Eye (tissue), 1 donor: ENCODE measurements at regions not wholly inside any gene's neighbourhood (a gene's known extent, or its start where the extent isn't known, plus 50 kb on each side); places are given as distances from the start of the nearest gene placed in this dataset.

Experiments used
- DNase-seq: peaks from one replicate; pipeline ENCODE4 v3.0.0-alpha.2; 2015

DNA sequence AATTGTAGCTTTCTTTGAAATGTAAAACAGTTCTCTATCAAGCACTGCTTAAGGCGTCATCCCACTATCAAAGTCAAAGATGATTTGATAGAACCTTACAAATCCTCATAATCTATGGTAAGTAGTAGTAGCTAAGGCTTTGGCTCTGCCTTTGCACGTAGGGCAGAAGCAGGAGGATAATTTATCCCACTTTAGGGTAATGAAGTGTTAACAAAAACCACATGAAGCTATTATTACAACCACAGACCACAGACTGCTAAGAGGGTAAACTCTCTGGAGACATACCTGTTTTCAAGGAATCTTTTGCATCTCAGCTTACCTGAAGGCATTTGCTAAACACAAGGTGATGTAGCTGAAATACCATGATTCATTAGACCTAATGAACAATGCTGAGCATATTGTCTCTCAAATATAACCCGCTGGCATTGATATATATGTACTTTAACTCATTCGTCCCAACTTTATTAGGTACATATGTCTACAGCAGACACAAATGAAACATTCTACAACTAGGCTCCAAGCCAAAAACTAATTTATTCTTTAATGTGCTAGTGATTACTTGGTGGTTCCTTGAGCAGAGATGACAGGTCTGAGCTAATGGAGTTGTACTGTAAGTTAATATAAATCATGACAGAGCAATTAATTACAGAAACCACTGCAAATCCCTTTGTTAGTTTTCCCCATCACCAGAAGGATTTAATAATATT, 368.8 kb downstream of the ETNK1 start:
- peak; percentile 38 for DNase-seq

DNA sequence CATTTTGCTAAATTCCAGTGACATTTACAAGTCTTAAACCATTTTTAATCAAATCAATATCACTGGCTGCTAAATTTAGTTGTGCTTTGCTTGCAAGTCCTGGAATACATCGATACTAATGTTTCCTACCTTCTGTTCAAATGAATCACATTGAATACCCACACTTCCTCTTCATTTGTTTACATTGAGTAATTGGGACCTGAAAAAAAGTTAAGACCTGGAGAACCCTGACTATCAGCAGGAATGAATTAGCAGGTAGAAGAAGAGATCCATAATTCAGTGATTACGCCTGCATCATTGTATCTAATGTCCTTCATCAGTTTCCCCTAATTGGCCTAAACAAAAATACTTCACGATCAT, 369.3 kb downstream of the ETNK1 start:
- no peak for DNase-seq

DNA sequence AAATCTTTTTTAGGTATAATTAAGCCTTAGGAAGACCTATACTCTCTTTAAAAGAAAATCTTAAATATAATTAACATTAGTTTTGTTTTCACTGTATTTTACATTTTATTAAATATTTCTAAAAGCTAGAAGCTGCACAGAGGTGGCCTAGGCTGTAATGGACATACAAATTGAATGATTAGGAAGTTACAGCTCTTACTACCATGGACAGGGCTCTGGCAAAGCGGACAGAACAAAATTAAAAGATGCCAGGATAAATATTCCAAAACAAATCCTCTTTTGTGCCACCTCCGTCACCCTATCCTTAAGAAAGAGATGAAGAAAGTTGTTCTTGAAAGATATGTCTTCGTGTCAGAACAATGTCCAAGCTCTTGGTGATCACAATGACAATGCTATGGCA, 376.5 kb downstream of the ETNK1 start:
- peak; percentile 20 for DNase-seq

DNA sequence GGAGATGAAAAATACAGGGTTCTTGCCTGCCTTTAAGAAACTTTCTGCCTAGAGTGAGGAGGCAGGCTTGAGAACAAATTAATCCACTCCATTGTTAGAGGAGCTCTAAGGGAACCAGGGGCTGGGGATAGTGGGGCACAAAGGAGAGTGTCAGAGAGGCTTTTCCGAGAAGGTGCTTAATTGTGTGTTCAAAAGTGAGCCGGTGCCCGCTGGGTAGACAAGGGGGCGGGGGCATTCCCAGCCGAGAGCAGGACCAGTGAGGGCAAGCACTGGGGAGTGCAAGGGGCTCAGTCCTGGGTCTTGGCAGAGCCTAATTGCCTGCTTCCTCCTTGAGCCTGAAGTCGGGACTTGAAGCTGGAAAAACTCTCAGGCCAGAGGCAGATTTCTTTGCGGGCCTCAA, 377.4 kb downstream of the ETNK1 start:
- DNase-seq: peak; percentile 27

DNA sequence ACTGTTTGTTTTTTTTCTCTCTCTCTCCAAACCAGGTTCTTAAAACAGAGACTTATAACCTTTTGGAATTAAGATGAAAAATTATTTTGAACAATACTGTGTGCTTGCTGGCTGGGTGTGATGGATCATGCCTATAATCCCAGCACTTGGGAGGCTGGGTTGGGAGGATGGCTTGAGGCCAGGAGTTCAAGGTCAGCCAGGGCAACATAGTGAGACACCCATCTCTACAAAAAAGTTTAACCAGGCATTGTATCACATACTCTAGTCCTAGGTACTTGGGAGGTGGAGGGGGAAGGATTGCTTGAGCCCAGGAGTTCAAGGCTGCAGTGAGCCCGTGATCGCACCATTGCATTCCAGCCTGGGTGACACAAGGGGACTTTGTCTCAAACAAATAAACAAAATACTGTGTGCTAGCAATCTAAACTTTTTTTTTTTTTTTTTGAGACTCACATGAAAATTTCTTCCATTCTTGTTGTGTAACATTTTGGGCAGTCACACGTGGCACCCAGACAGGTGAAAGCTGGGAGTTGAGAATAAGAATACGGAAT, 379.6 kb downstream of the ETNK1 start:
- DNase-seq: no peak

DNA sequence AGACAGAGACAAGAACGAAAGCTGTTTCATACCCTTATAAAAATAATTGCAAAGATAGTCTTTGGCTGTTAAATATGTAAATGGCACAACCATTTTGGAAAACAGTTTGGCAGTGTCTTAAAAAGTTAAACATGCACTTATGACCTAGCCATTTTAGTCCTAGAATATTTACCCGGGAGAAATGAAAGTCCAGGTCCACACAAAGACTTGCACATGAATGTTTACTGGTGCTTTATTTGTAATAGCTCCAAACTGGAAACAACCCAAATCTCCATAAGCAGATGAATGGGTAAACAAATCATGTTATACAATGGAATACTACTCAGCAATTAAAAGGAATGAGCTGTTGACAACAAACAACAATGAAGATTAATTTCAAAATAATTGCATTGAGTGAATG, 380.4 kb downstream of the ETNK1 start:
- DNase-seq: no peak

GRCh38 chr12:23006413-23006812, 381.4 kb downstream of the ETNK1 start:
- peak; percentile 37 for DNase-seq

GRCh38 chr12:23008623-23009022, 383.7 kb downstream of the ETNK1 start:
- DNase-seq: peak; percentile 14

DNA sequence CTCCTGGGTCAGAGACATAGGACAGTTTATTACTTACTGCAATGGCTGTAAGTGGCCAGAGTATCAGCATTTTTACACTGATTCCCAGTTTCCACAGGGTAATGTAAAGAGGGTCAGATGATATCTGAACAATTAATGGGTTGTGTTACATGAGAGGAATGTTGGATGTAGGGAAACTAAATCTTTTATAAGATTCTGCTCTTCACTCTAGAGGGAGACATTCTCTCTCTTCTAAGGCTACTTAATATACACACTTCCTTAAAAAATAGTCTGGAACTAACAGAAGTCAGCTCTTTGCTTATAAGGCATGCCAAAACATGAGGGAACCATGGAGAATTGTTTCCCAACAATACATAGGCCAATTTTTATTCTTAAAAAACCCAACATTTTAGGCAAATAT, 389.8 kb downstream of the ETNK1 start:
- no peak for DNase-seq

DNA sequence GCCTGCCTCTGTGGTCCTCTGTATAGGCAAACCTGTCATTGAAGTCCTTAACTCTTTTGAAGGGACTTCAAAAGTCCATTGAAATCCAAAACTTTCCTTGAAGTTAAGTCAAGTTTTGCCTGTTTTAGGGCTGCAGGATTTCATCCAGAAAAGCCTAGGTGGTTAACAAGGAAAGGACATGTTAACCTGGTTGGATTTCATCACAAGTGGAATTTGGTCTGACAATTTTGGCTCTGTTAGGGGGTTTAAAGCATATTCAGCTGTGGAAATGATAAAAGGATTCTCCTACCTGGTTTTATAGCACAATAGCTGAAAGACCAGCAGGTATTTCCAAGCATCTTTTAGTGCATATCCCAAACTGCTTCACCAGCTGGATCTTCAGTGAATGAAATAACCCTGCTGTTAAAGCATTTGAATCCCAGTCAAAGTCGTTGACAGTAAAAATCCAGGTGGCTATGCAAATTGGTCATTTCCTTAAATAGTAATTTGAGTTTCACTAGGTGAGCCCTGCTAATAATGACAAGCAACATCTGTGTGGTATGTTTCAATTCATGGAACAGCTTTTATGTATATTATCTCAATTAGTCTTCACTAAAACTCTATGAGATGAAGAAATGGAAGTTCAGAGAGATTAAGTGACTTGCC, 400.5 kb downstream of the ETNK1 start:
- DNase-seq: no peak

DNA sequence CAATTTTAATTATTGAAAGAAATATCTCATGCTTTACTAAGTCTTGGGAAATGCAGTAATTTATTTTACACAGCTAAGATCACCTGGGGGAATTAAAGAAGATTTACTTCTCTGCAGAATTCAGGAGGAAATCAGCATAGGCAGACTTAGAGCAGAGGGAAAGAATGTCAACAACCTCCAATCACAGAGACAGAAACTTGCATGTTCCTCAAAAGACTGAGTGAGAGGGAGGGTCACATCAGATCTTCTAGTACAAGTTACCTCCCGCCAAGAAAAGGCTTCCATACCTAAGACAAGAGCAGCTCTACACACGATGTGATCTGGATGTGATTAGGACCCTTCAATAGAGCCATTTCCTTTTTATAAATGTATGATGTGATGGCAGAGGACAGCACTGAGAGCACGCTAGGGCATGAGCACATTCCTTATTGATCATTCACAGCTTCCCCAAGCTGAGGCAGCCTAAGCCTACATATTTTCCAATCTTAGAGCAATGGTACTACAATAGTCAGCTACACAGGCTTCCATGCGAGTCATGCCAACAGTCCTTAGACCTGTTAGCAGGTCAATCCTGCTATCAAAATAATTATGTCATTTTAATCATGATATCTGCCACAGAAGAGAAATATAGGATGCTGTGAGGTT, 403.3 kb downstream of the ETNK1 start:
- no peak for DNase-seq

- DNase-seq: no peak
Observed at GRCh38 chr12:23029185-23029584, 404.2 kb downstream of the ETNK1 start.

- no peak for DNase-seq
Observed at GRCh38 chr12:23039834-23040233, 414.9 kb downstream of the ETNK1 start.

- DNase-seq: no peak
Observed at GRCh38 chr12:23041774-23042173, 416.8 kb downstream of the ETNK1 start.

- no peak for DNase-seq
Observed at GRCh38 chr12:23043646-23044045, 418.7 kb downstream of the ETNK1 start.

DNA sequence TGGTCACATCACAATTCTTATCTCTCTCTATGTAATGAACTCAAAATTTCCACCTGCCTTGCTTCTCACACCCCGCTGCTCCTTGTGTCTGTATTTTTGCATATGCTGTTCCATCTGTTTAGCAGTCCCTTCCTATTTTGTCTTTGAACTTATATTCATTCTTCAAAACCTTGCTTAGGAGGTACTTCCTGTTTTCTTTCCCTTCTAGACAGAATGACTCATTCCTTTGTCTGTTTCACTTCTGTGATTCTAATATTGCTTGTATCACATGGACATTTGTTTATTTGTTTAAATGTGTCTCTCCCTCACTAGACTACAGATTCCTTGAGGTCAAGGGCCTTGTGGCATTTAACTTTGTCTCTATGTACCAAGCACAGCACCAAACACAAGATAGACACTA, 424.2 kb downstream of the ETNK1 start:
- no peak for DNase-seq

DNA sequence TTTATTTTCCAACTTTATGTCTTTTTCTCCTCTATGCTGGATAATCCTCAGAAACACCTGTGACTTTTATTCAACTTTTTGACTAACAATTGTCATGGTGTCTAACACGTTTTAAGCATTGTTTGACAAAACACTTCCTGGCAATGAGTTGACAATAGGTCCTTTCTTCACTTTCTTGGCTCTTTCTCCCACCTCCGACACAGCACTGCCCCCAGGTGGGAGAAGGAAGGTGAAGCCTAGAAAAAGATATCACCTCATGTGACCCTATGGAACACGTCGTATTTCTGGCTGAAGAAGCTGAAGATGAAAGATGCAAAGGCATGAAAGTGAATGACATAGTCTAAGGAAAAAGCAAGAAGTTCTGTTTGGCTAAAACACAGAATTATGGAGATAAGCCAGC, 430.0 kb downstream of the ETNK1 start:
- peak; percentile 47 for DNase-seq

DNA sequence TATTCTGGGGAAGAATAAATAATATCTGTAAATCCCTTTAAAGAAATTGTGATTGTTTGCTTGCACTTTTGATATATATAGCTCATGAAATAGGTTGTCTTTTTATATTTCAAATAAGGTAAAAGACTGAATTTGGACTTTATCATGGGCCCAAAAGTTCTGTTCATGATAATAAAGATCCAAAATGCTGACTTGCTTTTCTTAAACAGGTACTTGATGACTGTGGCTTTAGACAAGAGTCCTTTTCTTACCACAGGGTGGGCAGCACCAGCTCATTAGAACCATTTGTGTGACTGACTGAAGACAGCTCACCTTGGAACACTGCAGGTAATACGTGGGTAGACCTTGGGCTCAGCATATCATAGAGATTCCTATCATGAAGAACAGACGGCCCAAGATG, 432.6 kb downstream of the ETNK1 start:
- no peak for DNase-seq

DNA sequence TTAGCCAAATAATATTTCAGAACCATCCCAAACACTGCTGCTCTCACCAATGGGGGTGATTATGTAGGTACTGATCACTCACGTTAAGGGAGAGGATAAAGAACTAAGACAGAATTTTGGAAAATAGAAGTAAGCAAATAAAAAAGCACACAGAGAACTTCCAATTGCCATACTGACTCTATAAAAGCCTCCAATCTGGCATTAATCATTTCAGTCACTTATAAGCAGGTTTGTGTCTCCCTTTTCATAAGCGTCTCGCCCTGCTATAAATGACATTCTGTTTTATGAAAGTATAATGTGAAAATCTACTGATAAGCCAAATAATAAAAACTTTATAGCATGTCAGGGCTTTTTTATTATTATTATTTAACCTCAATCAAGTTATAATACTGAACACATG, 435.2 kb downstream of the ETNK1 start:
- no peak for DNase-seq

DNA sequence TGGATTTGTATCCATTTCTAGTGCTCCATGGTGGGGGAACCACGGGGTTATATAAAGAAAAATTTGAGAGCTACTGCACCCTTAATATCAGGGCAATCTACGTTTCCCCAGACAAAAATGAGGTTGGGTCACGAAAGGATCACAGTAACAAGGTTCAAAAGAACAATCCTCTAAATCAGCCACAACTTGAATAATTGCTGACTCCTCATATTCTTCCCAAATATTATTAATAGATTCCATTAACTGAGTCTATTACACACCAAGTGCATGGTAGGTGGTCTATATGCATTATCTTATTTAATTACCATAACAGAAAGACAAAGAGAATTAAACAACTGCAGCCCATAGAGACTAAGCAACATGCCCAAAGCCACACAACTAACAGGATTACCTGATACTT, 438.2 kb downstream of the ETNK1 start:
- DNase-seq: no peak

GRCh38 chr12:23066095-23066494, 441.1 kb downstream of the ETNK1 start:
- no peak for DNase-seq

- no peak for DNase-seq
Observed at GRCh38 chr12:23083267-23083666, 458.3 kb downstream of the ETNK1 start.

DNA sequence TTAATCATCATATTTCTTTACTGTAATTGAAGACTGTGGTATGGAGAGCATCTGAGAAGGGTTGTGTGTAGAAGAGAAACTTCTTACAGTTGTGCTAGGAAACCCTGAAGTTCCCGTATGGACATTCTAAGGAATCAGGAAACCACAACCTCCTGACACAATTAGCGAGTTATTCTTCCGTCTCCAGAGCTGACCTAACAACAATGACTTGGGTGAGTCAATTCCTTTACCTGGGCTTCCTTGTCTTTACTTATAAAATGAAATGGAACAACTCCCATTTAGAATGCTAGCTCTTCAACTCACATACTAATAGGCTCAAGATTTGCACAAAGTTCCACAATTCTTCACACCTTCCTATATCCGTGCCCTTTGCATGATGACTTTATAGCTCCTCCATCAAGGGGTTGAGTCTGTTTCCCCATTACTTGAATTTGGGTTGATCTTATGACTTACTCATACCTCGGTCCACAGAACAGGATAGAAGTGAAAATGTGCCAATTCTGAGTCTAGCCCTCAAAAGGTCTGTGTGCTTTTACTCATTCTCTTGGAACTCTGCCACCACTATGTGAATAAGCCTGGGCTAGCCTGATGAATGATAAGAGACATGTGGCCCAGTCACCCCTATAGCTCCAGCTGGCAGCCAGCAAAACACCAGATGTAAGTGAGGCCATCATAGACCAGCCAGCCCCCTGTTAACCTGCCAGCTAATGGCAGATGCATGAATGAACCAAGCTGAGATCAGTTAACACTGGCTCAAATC, 459.4 kb downstream of the ETNK1 start:
- DNase-seq: no peak
